NB4 (cell line): ENCODE measurements at regions not wholly inside any gene's neighbourhood (a gene's known extent, or its start where the extent isn't known, plus 50 kb on each side); places are given as distances from the start of the nearest gene placed in this dataset.

ENCODE experiments used
- CTCF ChIP-seq: IDR thresholded peaks from one replicate; pipeline ENCODE4 v1.5.1; 2012; ENCODE audit warnings: low read depth, low read length
- MAX ChIP-seq: IDR thresholded peaks from 2 replicates; pipeline ENCODE4 v1.6.1; 2011; ENCODE audit warnings: low read depth, low read length
- MYC ChIP-seq: IDR thresholded peaks from 2 replicates; pipeline ENCODE4 v1.6.1; 2011; ENCODE audit warnings: low read depth, low read length
- POLR2A ChIP-seq: IDR thresholded peaks from 2 replicates; pipeline ENCODE4 v1.6.1; 2011; ENCODE audit warnings: mild to moderate bottlenecking; ENCODE audit not compliant: insufficient read length; ENCODE audit errors: extremely low read depth

- TF ChIP-seq POLR2A (no peak), CTCF (no peak), MAX (no peak), MYC (no peak)
These were observed 234.4 kb upstream of the GPRIN3 start for GRCh38 chr4:89541998-89542397.
